ENCODE measurements at regions not wholly inside any gene's neighbourhood (a gene's known extent, or its start where the extent isn't known, plus 50 kb on each side); places are given as distances from the start of the nearest gene placed in this dataset.

DNA sequence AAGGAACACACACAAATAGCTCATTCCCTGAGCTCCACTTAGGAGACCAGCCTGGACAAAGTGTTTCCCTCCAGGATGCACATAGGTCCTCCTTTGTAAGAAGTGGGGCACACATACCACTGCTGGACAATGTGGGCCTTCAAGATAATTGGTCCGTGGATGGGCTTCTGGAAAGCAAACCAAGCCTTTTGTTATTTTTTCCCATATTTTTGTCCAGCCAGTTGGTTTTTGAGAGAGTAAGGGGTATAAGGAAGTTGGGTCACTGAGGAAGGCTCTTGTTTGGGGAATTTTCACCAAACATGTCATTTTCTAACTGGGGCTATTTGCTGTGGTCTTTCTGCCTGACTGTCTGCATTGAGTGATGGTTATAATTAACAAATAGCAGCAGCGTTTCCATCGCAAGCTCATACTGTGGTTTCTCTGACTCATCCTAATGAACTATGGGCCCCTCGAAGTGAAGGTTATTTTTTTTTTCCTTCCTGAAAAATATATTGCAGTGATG lies 306.3 kb upstream of the DUSP10 start:
- Histone ChIP-seq H3K4me2 (peak overlapping the region; percentile 3; the same call in 1 of the 2 replicates), H3K9ac (no peak overlapping the region), H4K20me1 (ENCODE audit: insufficient read depth) (no peaks in the 10 kb centered on the region), H3K79me2 (ENCODE audit: insufficient read depth, low read depth) (no peaks in the 10 kb centered on the region), H3K27me3 (ENCODE audit: insufficient read depth, low read depth) (no peaks in the 10 kb centered on the region), H2AFZ (ENCODE audit: low read depth) (peak overlapping the region; percentile 22; the same call in 1 of the 2 replicates), H3K4me1 (ENCODE audit: low read depth, poor library complexity, severe bottlenecking) (peaks cover 14% of the 10 kb centered on the region), H3K27ac (no peak overlapping the region), H3K36me3 (ENCODE audit: insufficient read depth) (no peaks in the 10 kb centered on the region), H3K4me3 (IDR thresholded peaks at IDR 0.05; ENCODE audit: insufficient read depth, low read depth, low read length) (no peak overlapping the region)
- TF ChIP-seq, protein P1, sequence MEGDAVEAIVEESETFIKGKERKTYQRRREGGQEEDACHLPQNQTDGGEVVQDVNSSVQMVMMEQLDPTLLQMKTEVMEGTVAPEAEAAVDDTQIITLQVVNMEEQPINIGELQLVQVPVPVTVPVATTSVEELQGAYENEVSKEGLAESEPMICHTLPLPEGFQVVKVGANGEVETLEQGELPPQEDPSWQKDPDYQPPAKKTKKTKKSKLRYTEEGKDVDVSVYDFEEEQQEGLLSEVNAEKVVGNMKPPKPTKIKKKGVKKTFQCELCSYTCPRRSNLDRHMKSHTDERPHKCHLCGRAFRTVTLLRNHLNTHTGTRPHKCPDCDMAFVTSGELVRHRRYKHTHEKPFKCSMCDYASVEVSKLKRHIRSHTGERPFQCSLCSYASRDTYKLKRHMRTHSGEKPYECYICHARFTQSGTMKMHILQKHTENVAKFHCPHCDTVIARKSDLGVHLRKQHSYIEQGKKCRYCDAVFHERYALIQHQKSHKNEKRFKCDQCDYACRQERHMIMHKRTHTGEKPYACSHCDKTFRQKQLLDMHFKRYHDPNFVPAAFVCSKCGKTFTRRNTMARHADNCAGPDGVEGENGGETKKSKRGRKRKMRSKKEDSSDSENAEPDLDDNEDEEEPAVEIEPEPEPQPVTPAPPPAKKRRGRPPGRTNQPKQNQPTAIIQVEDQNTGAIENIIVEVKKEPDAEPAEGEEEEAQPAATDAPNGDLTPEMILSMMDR (conservative IDR thresholded peaks at IDR 0.05; ENCODE audit: low read depth, low read length): no peak

DNA sequence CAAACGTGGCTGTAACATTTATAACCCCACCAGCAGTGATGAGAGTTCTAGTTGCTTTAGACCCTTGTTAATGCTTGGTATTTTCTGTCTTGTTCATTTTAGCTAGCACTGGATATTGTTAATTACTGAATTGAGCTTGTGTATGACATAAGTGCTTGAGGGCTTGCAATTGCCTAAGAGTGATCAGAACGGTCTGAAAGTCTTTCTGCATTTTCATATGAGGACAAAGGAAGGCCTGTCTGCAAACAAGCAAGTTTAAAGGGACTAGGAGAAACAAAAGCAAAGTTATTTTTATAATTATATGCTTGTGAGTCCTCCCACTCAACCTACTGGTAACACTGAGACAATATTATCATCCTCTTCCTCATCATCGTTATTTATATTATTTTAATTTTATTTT lies 305.5 kb upstream of the DUSP10 start:
- Histone ChIP-seq H3K27ac (no peak overlapping the region), H3K4me3 (IDR thresholded peaks at IDR 0.05; ENCODE audit: insufficient read depth, low read depth, low read length) (no peak overlapping the region), H3K4me2 (no peak overlapping the region), H3K27me3 (ENCODE audit: insufficient read depth, low read depth) (no peaks in the 10 kb centered on the region), H2AFZ (ENCODE audit: low read depth) (no peak overlapping the region), H4K20me1 (ENCODE audit: insufficient read depth) (no peaks in the 10 kb centered on the region), H3K79me2 (ENCODE audit: insufficient read depth, low read depth) (no peaks in the 10 kb centered on the region), H3K9ac (no peak overlapping the region), H3K36me3 (ENCODE audit: insufficient read depth) (no peaks in the 10 kb centered on the region), H3K4me1 (ENCODE audit: low read depth, poor library complexity, severe bottlenecking) (peaks cover 14% of the 10 kb centered on the region)
- TF ChIP-seq, protein P1 (conservative IDR thresholded peaks at IDR 0.05; ENCODE audit: low read depth, low read length): no peak

DNA sequence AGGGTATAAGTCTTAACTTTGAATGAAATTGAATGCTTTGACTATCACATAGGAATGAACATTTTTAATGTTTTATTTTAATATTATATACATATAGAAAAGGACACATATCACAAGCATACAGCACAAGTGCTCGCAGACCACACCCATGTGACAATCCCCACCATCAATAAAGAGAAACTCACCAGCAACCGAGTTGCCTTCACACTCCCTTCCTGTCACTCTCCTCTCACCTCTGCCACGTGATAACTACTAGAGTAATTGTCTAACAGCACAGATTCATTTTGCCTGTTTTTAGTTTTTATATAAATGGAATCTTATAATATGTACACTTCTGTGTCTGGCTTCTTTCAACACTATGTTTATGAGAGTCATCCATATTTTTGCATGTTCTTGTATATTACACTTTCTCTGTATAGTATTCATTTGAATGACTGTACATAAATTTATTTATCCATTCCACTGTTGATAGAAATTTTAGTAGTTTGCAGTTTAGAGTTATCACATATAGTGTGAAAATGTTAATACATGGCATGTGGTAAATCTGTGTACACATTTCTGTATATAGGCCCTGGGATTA lies 304.9 kb upstream of the DUSP10 start:
- no peak overlapping the region for H3K4me2 ChIP-seq
- H3K79me2 ChIP-seq (ENCODE audit: insufficient read depth, low read depth): no peaks in the 10 kb centered on the region
- no peaks in the 10 kb centered on the region for H4K20me1 ChIP-seq (ENCODE audit: insufficient read depth)
- peaks cover 14% of the 10 kb centered on the region for H3K4me1 ChIP-seq (ENCODE audit: low read depth, poor library complexity, severe bottlenecking)
- no peak overlapping the region for H2AFZ ChIP-seq (ENCODE audit: low read depth)
- no peaks in the 10 kb centered on the region for H3K36me3 ChIP-seq (ENCODE audit: insufficient read depth)
- H3K27me3 ChIP-seq (ENCODE audit: insufficient read depth, low read depth): no peaks in the 10 kb centered on the region
- H3K9ac ChIP-seq: no peak overlapping the region
- no peak overlapping the region for H3K27ac ChIP-seq
- H3K4me3 ChIP-seq (IDR thresholded peaks at IDR 0.05; ENCODE audit: insufficient read depth, low read depth, low read length): no peak overlapping the region
- TF ChIP-seq, protein P1 (conservative IDR thresholded peaks at IDR 0.05; ENCODE audit: low read depth, low read length): no peak

DNA sequence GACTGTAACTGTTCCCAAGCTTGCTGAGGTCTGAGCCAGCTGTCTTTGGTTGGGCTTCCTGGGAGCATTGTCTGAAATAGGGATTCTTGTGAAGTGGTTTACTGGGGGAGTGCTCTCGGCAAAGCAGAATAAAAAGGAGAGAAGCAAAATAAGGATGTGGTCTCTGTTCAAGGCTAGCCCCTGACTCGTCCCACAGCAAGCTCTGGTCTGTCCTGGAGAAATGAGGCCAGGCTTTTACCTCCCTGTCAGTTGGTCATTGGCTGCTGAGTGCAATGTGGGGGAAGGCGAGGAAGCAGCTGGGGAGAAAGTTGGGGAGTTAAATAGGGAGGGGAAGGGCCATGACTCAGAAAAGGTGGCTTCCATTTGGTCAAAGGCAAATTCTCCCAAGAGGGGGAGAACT lies 303.9 kb upstream of the DUSP10 start:
- no peaks in the 10 kb centered on the region for H3K27me3 ChIP-seq (ENCODE audit: insufficient read depth, low read depth)
- TF ChIP-seq, protein P1 (conservative IDR thresholded peaks at IDR 0.05; ENCODE audit: low read depth, low read length): no peak
- H3K79me2 ChIP-seq (ENCODE audit: insufficient read depth, low read depth): no peaks in the 10 kb centered on the region
- H2AFZ ChIP-seq (ENCODE audit: low read depth): no peak overlapping the region
- peaks cover 14% of the 10 kb centered on the region for H3K4me1 ChIP-seq (ENCODE audit: low read depth, poor library complexity, severe bottlenecking)
- H3K27ac ChIP-seq: no peak overlapping the region
- H3K36me3 ChIP-seq (ENCODE audit: insufficient read depth): no peaks in the 10 kb centered on the region
- no peak overlapping the region for H3K9ac ChIP-seq
- H4K20me1 ChIP-seq (ENCODE audit: insufficient read depth): no peaks in the 10 kb centered on the region
- no peak overlapping the region for H3K4me2 ChIP-seq
- H3K4me3 ChIP-seq (IDR thresholded peaks at IDR 0.05; ENCODE audit: insufficient read depth, low read depth, low read length): no peak overlapping the region

Measured in KMS-11 (cell line).